Gastrocnemius medialis (tissue), 4 donors: ENCODE measurements at regions not wholly inside any gene's neighbourhood (a gene's known extent, or its start where the extent isn't known, plus 50 kb on each side); places are given as distances from the start of the nearest gene placed in this dataset.

Experiments
- POLR2A ChIP-seq, 2 donors: fragments of 450-650 bp; IDR thresholded peaks; one replicate each; pipeline ENCODE4 v1.6.1; 2017; ENCODE audit warnings: antibody characterized with exemption in 2 of 2, mild to moderate bottlenecking in 2 of 2, moderate library complexity in 2 of 2
- TF ChIP-seq, protein P1 (sequence below), 5 experiments: fragments of 450-650 bp in 3 of 5; fragments of 200-600 bp in 2 of 5; sonication (generic) in 2 of 5; IDR thresholded peaks in 4 of 5; conservative IDR thresholded peaks in 1 of 5; 1 replicate in 4 of 5; 2 replicates in 1 of 5; pipeline ENCODE4 v1.5.1; 2016 to 2019; ENCODE audit warnings: antibody characterized with exemption in 5 of 5, mild to moderate bottlenecking in 3 of 5, moderate library complexity in 3 of 5

DNA sequence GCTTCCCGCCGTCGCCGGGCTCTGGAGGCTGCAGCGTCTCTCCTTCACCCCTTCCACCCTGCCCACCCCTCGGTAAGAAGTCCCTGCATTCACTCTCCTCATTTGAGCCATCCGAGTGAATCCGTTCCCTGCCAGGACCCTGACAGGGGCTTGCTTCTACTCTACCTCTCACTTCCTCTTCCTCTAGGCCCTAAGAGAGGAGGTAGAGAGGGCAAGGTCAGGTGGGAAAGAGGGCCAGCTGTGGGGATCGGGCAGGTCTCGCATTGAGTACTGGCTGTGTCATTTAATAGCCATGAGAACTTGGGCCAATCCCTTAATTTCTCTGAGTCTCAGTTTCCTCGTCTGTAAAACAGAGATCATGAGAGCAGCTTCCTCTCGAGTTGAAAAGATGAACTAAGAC is 283.6 kb downstream of the UACA start:
- TF ChIP-seq POLR2A (IDR thresholded peaks at IDR 0.05) = no peak
- TF ChIP-seq, protein P1, sequence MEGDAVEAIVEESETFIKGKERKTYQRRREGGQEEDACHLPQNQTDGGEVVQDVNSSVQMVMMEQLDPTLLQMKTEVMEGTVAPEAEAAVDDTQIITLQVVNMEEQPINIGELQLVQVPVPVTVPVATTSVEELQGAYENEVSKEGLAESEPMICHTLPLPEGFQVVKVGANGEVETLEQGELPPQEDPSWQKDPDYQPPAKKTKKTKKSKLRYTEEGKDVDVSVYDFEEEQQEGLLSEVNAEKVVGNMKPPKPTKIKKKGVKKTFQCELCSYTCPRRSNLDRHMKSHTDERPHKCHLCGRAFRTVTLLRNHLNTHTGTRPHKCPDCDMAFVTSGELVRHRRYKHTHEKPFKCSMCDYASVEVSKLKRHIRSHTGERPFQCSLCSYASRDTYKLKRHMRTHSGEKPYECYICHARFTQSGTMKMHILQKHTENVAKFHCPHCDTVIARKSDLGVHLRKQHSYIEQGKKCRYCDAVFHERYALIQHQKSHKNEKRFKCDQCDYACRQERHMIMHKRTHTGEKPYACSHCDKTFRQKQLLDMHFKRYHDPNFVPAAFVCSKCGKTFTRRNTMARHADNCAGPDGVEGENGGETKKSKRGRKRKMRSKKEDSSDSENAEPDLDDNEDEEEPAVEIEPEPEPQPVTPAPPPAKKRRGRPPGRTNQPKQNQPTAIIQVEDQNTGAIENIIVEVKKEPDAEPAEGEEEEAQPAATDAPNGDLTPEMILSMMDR (IDR thresholded peaks at IDR 0.05 in 4 of 5, conservative IDR thresholded peaks at IDR 0.05 in 1 of 5) = no peak
